Central memory CD8-positive, alpha-beta T cell (primary cell): ENCODE measurements at regions not wholly inside any gene's neighbourhood (a gene's known extent, or its start where the extent isn't known, plus 50 kb on each side); places are given as distances from the start of the nearest gene placed in this dataset.

Experiments
- ATAC-seq: fragments of 150-1000 bp; cut with Tn5 transposase; replicated peaks from 2 replicates; pipeline ENCODE4 v1.10.0; 2022; ENCODE audit warnings: mild to moderate bottlenecking, moderate FRiP score, moderate number of reproducible peaks; ENCODE audit not compliant: poor library complexity, severe bottlenecking; ENCODE audit errors: extremely low read depth
- DNase-seq, 2 donors: peaks; one replicate each; pipeline ENCODE4 v3.0.0; 2021; ENCODE audit warnings: low spot score in 2 of 2
- H3K27ac Mint-ChIP-seq: one replicate; pipeline ENCODE4 v1.8.0; 2022; ENCODE audit warnings: low read depth, mild to moderate bottlenecking, moderate library complexity, mixed read lengths
- H3K27me3 Mint-ChIP-seq: one replicate; pipeline ENCODE4 v1.8.0; 2022; ENCODE audit warnings: mixed read lengths
- H3K36me3 Mint-ChIP-seq: one replicate; pipeline ENCODE4 v1.8.0; 2022; ENCODE audit warnings: mild to moderate bottlenecking, moderate library complexity, mixed read lengths; ENCODE audit not compliant: insufficient read depth
- H3K4me1 Mint-ChIP-seq: one replicate; pipeline ENCODE4 v1.8.0; 2022; ENCODE audit warnings: mixed read lengths
- H3K4me3 Mint-ChIP-seq: one replicate; pipeline ENCODE4 v1.8.0; 2022; ENCODE audit warnings: mild to moderate bottlenecking, moderate library complexity, mixed read lengths
- H3K9me3 Mint-ChIP-seq: one replicate; pipeline ENCODE4 v1.8.0; 2022; ENCODE audit warnings: mixed read lengths

GRCh38 chr1:102365071-102365470 is 368.3 kb upstream of the OLFM3 start:
- no peaks in the 10 kb centered on the region for H3K4me1 Mint-ChIP-seq
- H3K4me3 Mint-ChIP-seq: no peak overlapping the region
- H3K27me3 Mint-ChIP-seq: no peaks in the 10 kb centered on the region
- H3K27ac Mint-ChIP-seq: no peak overlapping the region
- DNase-seq (no peak), ATAC-seq (no peak)
- no peaks in the 10 kb centered on the region for H3K36me3 Mint-ChIP-seq
- H3K9me3 Mint-ChIP-seq: peaks cover 24% of the 10 kb centered on the region

GRCh38 chr1:102336602-102337001 is 339.9 kb upstream of the OLFM3 start:
- DNase-seq: no peak
- Mint-ChIP-seq H3K9me3 (peaks cover 6% of the 10 kb centered on the region), H3K27ac (no peak overlapping the region), H3K4me3 (no peak overlapping the region), H3K27me3 (no peaks in the 10 kb centered on the region), H3K4me1 (no peaks in the 10 kb centered on the region), H3K36me3 (no peaks in the 10 kb centered on the region)
- ATAC-seq: no peak

GRCh38 chr1:102318104-102318806 is 321.5 kb upstream of the OLFM3 start:
- Mint-ChIP-seq H3K4me3 (no peak overlapping the region), H3K4me1 (no peaks in the 10 kb centered on the region), H3K27ac (no peak overlapping the region), H3K27me3 (no peaks in the 10 kb centered on the region), H3K9me3 (peaks cover 6% of the 10 kb centered on the region), H3K36me3 (no peaks in the 10 kb centered on the region)
- DNase-seq: no peak
- ATAC-seq: no peak

GRCh38 chr1:102315096-102315495 is 318.4 kb upstream of the OLFM3 start:
- H3K27ac Mint-ChIP-seq: no peak overlapping the region
- peaks cover 6% of the 10 kb centered on the region for H3K9me3 Mint-ChIP-seq
- no peaks in the 10 kb centered on the region for H3K27me3 Mint-ChIP-seq
- no peak overlapping the region for H3K4me3 Mint-ChIP-seq
- ATAC-seq (no peak), DNase-seq (no peak)
- no peaks in the 10 kb centered on the region for H3K36me3 Mint-ChIP-seq
- no peaks in the 10 kb centered on the region for H3K4me1 Mint-ChIP-seq

GRCh38 chr1:102296116-102296515 is 299.4 kb upstream of the OLFM3 start:
- no peak for DNase-seq
- no peak for ATAC-seq
- peaks cover 2% of the 10 kb centered on the region for H3K36me3 Mint-ChIP-seq
- H3K9me3 Mint-ChIP-seq: peaks cover 42% of the 10 kb centered on the region
- no peak overlapping the region for H3K4me3 Mint-ChIP-seq
- no peaks in the 10 kb centered on the region for H3K27me3 Mint-ChIP-seq
- H3K4me1 Mint-ChIP-seq: no peaks in the 10 kb centered on the region
- no peak overlapping the region for H3K27ac Mint-ChIP-seq

GRCh38 chr1:102282955-102283354 is 286.2 kb upstream of the OLFM3 start:
- no peak for ATAC-seq
- H3K4me1 Mint-ChIP-seq: no peaks in the 10 kb centered on the region
- H3K9me3 Mint-ChIP-seq: peaks cover 20% of the 10 kb centered on the region
- DNase-seq: no peak
- H3K4me3 Mint-ChIP-seq: no peak overlapping the region
- H3K27ac Mint-ChIP-seq: no peak overlapping the region
- H3K27me3 Mint-ChIP-seq: no peaks in the 10 kb centered on the region
- peaks cover 1% of the 10 kb centered on the region for H3K36me3 Mint-ChIP-seq

- Mint-ChIP-seq H3K4me1 (no peaks in the 10 kb centered on the region), H3K36me3 (no peaks in the 10 kb centered on the region), H3K4me3 (no peak overlapping the region), H3K9me3 (peaks cover 21% of the 10 kb centered on the region), H3K27ac (no peak overlapping the region), H3K27me3 (no peaks in the 10 kb centered on the region)
- ATAC-seq (no peak), DNase-seq (no peak)
Measured at GRCh38 chr1:102262994-102263393, 266.3 kb upstream of the OLFM3 start.

- ATAC-seq (no peak), DNase-seq (no peak)
- H3K4me3 Mint-ChIP-seq: no peak overlapping the region
- no peaks in the 10 kb centered on the region for H3K36me3 Mint-ChIP-seq
- no peak overlapping the region for H3K27ac Mint-ChIP-seq
- peaks cover 18% of the 10 kb centered on the region for H3K9me3 Mint-ChIP-seq
- no peaks in the 10 kb centered on the region for H3K4me1 Mint-ChIP-seq
- no peaks in the 10 kb centered on the region for H3K27me3 Mint-ChIP-seq
Measured at GRCh38 chr1:102252731-102253505, 256.2 kb upstream of the OLFM3 start.

GRCh38 chr1:102241431-102242338 is 245.0 kb upstream of the OLFM3 start:
- Mint-ChIP-seq H3K36me3 (no peaks in the 10 kb centered on the region), H3K27me3 (no peaks in the 10 kb centered on the region), H3K4me3 (no peak overlapping the region), H3K4me1 (no peaks in the 10 kb centered on the region), H3K9me3 (peaks cover 14% of the 10 kb centered on the region), H3K27ac (no peak overlapping the region)
- no peak for ATAC-seq
- DNase-seq: no peak

- ATAC-seq: no peak
Measured at GRCh38 chr1:102239247-102239646, 242.5 kb upstream of the OLFM3 start.

GRCh38 chr1:102234753-102235359 is 238.1 kb upstream of the OLFM3 start:
- H3K27me3 Mint-ChIP-seq: no peaks in the 10 kb centered on the region
- no peaks in the 10 kb centered on the region for H3K36me3 Mint-ChIP-seq
- no peak for DNase-seq
- H3K4me1 Mint-ChIP-seq: no peaks in the 10 kb centered on the region
- no peak overlapping the region for H3K27ac Mint-ChIP-seq
- peaks cover 19% of the 10 kb centered on the region for H3K9me3 Mint-ChIP-seq
- ATAC-seq: peak; percentile 19
- H3K4me3 Mint-ChIP-seq: no peak overlapping the region

More at GRCh38 chr1:102239247-102239646, 242.5 kb upstream of the OLFM3 start:
- no peaks in the 10 kb centered on the region for H3K36me3 Mint-ChIP-seq
- H3K4me1 Mint-ChIP-seq: no peaks in the 10 kb centered on the region
- no peak for DNase-seq
- no peak overlapping the region for H3K27ac Mint-ChIP-seq
- no peak overlapping the region for H3K4me3 Mint-ChIP-seq
- peaks cover 16% of the 10 kb centered on the region for H3K9me3 Mint-ChIP-seq
- no peaks in the 10 kb centered on the region for H3K27me3 Mint-ChIP-seq

- DNase-seq: no peak
- Mint-ChIP-seq H3K9me3 (peaks cover 9% of the 10 kb centered on the region), H3K27ac (no peak overlapping the region), H3K4me1 (no peaks in the 10 kb centered on the region), H3K36me3 (no peaks in the 10 kb centered on the region), H3K27me3 (no peaks in the 10 kb centered on the region), H3K4me3 (no peak overlapping the region)
- no peak for ATAC-seq
Measured at GRCh38 chr1:102219463-102219862, 222.7 kb upstream of the OLFM3 start.
